ENCODE measurements at regions not wholly inside any gene's neighbourhood (a gene's known extent, or its start where the extent isn't known, plus 50 kb on each side); places are given as distances from the start of the nearest gene placed in this dataset.
"Not testable (repeated sequence)": the region's sequence is repeated elsewhere in the genome, so short reads cannot be mapped to it uniquely, and the experiment has no call there.

DNA sequence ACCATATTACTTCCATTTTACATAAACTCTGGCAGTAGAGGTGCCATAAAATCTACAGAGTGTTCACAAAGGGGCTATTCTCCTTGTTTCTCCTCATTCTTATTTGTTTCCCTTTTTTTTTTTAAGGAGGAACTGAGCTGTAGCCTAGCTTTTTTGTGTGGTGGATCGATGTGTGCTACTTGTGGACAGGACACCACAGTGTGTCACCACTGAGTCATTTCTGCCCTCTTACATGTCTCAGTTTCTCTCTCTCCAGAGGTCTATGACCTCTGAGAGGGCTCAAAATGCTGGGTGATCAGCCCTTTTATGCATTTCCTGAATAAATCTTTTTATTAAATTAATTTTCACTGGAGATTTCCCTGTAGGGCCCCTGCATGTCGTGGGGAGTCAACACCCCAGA lies 370.2 kb downstream of the ADGRD1 start:
- Histone ChIP-seq H3K27me3 (ENCODE audit: insufficient read depth, low read length) (no peaks in the 10 kb centered on the region), H3K4me2 (ENCODE audit: low read length) (no peak overlapping the region), H3K14ac (ENCODE audit: low read length) (no peak overlapping the region), H2BK5ac (ENCODE audit: low read depth, low read length, poor library complexity) (no peak overlapping the region), H3K79me1 (ENCODE audit: low read length) (no peaks in the 10 kb centered on the region), H3K4me1 (ENCODE audit: control insufficient read depth in 1 of 2, insufficient read depth in 2 of 2, low read length in 2 of 2) (no peaks in the 10 kb centered on the region), H2BK120ac (ENCODE audit: insufficient read depth, low read length, poor library complexity) (no peak overlapping the region), H2BK12ac (ENCODE audit: low read length) (no peak overlapping the region), H4K91ac (ENCODE audit: low read depth, low read length) (no peak overlapping the region), H4K12ac (ENCODE audit: low read depth, low read length) (no peak overlapping the region), H3K4ac (ENCODE audit: low read depth, low read length) (no peak overlapping the region), H3K9ac (ENCODE audit: low read length) (no peak overlapping the region), H3K27ac (ENCODE audit: low read depth, low read length) (no peak overlapping the region), H3K79me2 (ENCODE audit: control insufficient read depth, insufficient read depth, low read length, poor library complexity) (no peaks in the 10 kb centered on the region), H3K9me3 (ENCODE audit: insufficient read depth, low read depth, low read length) (peaks cover 4% of the 10 kb centered on the region), H4K8ac (ENCODE audit: low read depth, low read length) (no peak overlapping the region), H3K36me3 (ENCODE audit: control insufficient read depth in 1 of 2, insufficient read depth in 2 of 2, low read length in 2 of 2) (no peaks in the 10 kb centered on the region), H3K4me3 (ENCODE audit: low read depth, low read length) (no peak overlapping the region), H3K23ac (ENCODE audit: low read length) (no peak overlapping the region), H2AK5ac (ENCODE audit: low read length) (no peak overlapping the region), H2AFZ (ENCODE audit: insufficient read depth, low read length, poor library complexity) (no peak overlapping the region), H3K18ac (ENCODE audit: low read length) (no peak overlapping the region)
- WGBS (ENCODE audit: extremely low coverage, insufficient coverage, insufficient read length) = no CpG with 5 or more reads among the region's 2 CpGs
- DNase-seq = no peak

DNA sequence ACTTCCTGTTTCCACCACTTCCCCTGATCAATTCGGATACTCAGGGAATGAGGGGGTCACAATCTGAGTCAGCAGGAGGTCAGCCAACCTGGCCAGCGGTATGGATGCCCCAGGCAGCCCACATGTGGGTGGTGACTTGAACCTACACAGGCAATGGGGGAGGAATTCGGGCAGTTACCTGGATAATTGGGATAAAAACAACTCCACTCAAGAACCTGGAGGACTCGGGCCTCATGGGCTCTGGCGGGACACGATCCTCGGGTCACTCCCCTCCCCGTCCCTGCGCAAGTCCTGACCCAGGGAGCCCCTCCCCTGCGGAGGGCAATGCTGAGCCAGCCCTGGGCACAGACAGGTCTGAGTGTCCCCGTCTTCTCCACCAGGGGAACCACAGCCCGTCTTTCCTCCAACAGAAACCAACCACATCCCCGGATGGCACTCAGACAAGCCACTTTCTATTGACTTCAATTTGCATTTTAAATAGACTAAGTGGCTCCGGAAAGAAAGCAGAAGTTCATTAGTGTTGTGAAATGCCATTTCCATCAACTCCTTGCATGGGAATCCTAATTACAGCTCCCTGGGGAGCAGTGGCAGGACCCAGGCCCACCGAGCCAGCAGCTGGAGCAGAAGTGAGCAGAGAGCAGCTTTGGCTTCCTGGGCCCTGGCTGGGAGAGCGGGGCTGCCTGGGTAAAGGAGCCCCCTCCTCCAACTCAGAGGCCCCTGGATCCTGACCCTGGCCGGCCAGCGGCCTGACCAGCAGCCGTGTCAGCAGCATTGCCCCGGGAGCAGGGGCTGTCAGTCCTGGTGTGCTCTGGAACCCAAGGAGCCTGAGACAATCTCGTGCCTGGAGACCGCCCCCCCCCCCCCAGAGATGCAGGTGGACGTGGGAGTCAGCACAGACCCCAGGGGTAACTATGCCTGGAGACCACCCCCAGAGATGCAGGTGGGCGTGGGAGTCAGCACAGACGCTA lies 374.1 kb downstream of the ADGRD1 start:
- Histone ChIP-seq H3K4ac (ENCODE audit: low read depth, low read length) (no peak overlapping the region), H3K79me1 (ENCODE audit: low read length) (no peaks in the 10 kb centered on the region), H3K23ac (ENCODE audit: low read length) (no peak overlapping the region), H2BK120ac (ENCODE audit: insufficient read depth, low read length, poor library complexity) (no peak overlapping the region), H4K8ac (ENCODE audit: low read depth, low read length) (no peak overlapping the region), H2BK12ac (ENCODE audit: low read length) (no peak overlapping the region), H2AFZ (ENCODE audit: insufficient read depth, low read length, poor library complexity) (no peak overlapping the region), H3K9me3 (ENCODE audit: insufficient read depth, low read depth, low read length) (peaks cover 11% of the 10 kb centered on the region), H3K27ac (ENCODE audit: low read depth, low read length) (no peak overlapping the region), H4K91ac (ENCODE audit: low read depth, low read length) (no peak overlapping the region), H3K4me3 (ENCODE audit: low read depth, low read length) (no peak overlapping the region), H3K27me3 (ENCODE audit: insufficient read depth, low read length) (no peaks in the 10 kb centered on the region), H2AK5ac (ENCODE audit: low read length) (no peak overlapping the region), H4K12ac (ENCODE audit: low read depth, low read length) (no peak overlapping the region), H3K79me2 (ENCODE audit: control insufficient read depth, insufficient read depth, low read length, poor library complexity) (no peaks in the 10 kb centered on the region), H3K4me1 (ENCODE audit: control insufficient read depth in 1 of 2, insufficient read depth in 2 of 2, low read length in 2 of 2) (no peaks in the 10 kb centered on the region), H3K9ac (ENCODE audit: low read length) (no peak overlapping the region), H3K18ac (ENCODE audit: low read length) (no peak overlapping the region), H2BK5ac (ENCODE audit: low read depth, low read length, poor library complexity) (no peak overlapping the region), H3K4me2 (ENCODE audit: low read length) (no peak overlapping the region), H3K14ac (ENCODE audit: low read length) (no peak overlapping the region), H3K36me3 (ENCODE audit: control insufficient read depth in 1 of 2, insufficient read depth in 2 of 2, low read length in 2 of 2) (no peaks in the 10 kb centered on the region)
- no peak for DNase-seq
- WGBS (ENCODE audit: extremely low coverage, insufficient coverage, insufficient read length) = no CpG with 5 or more reads among the region's 25 CpGs

DNA sequence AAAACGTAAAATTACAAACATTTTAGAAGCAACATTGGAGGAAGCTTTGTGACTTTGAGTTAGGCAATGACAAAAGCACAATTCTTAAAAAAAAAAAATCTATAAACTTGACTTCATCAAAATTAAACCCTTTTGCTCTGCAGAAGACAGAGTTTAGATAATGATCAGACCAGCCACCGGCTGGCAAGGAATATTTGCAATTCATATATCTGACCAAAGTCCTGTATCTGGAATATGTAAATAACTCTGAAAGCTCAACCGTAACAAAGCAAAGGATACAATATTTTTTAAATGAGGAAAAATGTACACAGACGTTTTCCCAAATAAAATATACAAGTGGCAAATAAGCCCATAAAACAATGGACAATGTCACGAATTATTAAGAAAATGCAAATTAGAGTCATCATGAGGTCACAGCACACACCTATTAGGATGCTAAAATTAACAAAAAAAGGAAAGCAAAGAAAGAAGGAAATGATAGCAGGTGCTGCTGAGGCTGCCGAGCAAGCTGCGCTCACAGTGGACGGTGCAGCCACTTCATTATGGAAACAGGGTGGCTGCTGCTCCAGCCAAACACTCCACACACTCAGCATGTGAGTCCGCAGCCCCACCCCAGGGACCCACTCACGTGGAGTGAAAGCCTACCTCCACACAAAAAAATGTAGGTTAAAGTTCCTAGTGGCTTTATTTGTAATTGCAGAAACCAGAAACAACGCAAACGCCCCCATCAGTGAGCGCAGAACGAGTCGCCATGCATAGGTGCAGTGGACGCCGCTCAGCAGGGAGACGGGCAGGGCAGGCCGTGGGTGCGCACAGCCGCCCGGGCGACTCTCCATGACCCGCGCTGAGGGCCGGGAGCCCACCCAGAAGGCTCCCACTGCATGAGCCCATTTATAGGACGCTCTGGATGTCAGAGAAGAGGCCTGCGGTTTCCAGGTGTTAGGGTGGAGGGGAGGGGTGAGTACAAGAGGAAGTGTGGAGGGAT lies 375.4 kb downstream of the ADGRD1 start:
- H3K9ac ChIP-seq (ENCODE audit: low read length); H3K4me3 ChIP-seq (ENCODE audit: low read depth, low read length); H3K18ac ChIP-seq (ENCODE audit: low read length); DNase-seq; H4K91ac ChIP-seq (ENCODE audit: low read depth, low read length); H3K4ac ChIP-seq (ENCODE audit: low read depth, low read length); H3K79me1 ChIP-seq (ENCODE audit: low read length); H4K12ac ChIP-seq (ENCODE audit: low read depth, low read length); H2BK12ac ChIP-seq (ENCODE audit: low read length); H3K27me3 ChIP-seq (ENCODE audit: insufficient read depth, low read length); H3K14ac ChIP-seq (ENCODE audit: low read length); H2BK120ac ChIP-seq (ENCODE audit: insufficient read depth, low read length, poor library complexity); H2BK5ac ChIP-seq (ENCODE audit: low read depth, low read length, poor library complexity); H4K8ac ChIP-seq (ENCODE audit: low read depth, low read length); H2AK5ac ChIP-seq (ENCODE audit: low read length); H3K79me2 ChIP-seq (ENCODE audit: control insufficient read depth, insufficient read depth, low read length, poor library complexity); H3K36me3 ChIP-seq (ENCODE audit: control insufficient read depth in 1 of 2, insufficient read depth in 2 of 2, low read length in 2 of 2); H3K4me2 ChIP-seq (ENCODE audit: low read length); H3K4me1 ChIP-seq (ENCODE audit: control insufficient read depth in 1 of 2, insufficient read depth in 2 of 2, low read length in 2 of 2); H3K27ac ChIP-seq (ENCODE audit: low read depth, low read length); H2AFZ ChIP-seq (ENCODE audit: insufficient read depth, low read length, poor library complexity); H3K23ac ChIP-seq (ENCODE audit: low read length): not testable (repeated sequence)
- H3K9me3 ChIP-seq (ENCODE audit: insufficient read depth, low read depth, low read length) = peaks cover 11% of the 10 kb centered on the region
- no CpG with 5 or more reads among the region's 28 CpGs for WGBS (ENCODE audit: extremely low coverage, insufficient coverage, insufficient read length)

DNA sequence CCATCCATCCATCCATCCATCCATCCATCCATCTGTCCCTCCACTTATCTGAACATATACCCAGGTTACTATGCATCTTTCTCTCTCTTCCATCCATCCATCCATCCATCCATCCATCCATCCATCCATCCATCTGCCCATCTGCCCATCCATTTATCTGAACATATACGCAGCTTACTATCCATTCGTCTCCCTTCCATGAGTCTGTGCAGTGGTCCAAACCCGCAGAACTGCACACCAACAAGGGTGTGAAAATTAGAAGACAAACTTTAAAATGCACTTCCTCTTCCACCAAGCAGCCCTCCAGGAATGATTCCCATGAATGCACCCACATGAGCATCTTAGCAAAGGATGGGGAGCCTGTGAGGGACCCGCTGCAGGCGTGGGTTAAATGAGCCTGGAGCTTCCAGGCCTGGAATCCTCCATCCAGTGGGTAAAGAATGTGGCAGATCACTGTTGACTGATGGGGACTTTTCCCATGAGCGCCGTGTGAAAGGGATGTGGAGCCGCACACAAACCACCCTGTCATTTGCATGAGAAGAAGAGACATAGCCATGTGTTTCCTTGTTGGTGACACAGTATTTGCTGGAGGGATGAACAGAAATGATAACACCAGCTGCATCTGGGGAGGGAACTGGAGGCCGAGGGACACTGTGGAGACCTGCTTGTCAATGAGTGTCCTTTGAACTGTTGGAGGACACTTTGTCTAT lies 376.6 kb downstream of the ADGRD1 start:
- H3K4ac ChIP-seq (ENCODE audit: low read depth, low read length) = no peak overlapping the region
- no CpG with 5 or more reads among the region's 9 CpGs for WGBS (ENCODE audit: extremely low coverage, insufficient coverage, insufficient read length)

More for the DNA sequence above, 376.6 kb downstream of the ADGRD1 start:
- no peaks in the 10 kb centered on the region for H3K27me3 ChIP-seq (ENCODE audit: insufficient read depth, low read length)
- H3K4me3 ChIP-seq (ENCODE audit: low read depth, low read length) = no peak overlapping the region
- H3K36me3 ChIP-seq (ENCODE audit: control insufficient read depth in 1 of 2, insufficient read depth in 2 of 2, low read length in 2 of 2) = no peaks in the 10 kb centered on the region
- H3K4me1 ChIP-seq (ENCODE audit: control insufficient read depth in 1 of 2, insufficient read depth in 2 of 2, low read length in 2 of 2) = no peaks in the 10 kb centered on the region
- H3K79me2 ChIP-seq (ENCODE audit: control insufficient read depth, insufficient read depth, low read length, poor library complexity) = no peaks in the 10 kb centered on the region
- no peak overlapping the region for H3K18ac ChIP-seq (ENCODE audit: low read length)
- no peak overlapping the region for H4K12ac ChIP-seq (ENCODE audit: low read depth, low read length)
- H3K9ac ChIP-seq (ENCODE audit: low read length) = no peak overlapping the region
- H3K14ac ChIP-seq (ENCODE audit: low read length) = no peak overlapping the region
- H3K27ac ChIP-seq (ENCODE audit: low read depth, low read length) = no peak overlapping the region
- H4K91ac ChIP-seq (ENCODE audit: low read depth, low read length) = no peak overlapping the region
- no peak overlapping the region for H2AK5ac ChIP-seq (ENCODE audit: low read length)
- no peak overlapping the region for H2BK12ac ChIP-seq (ENCODE audit: low read length)
- DNase-seq = no peak
- H2BK120ac ChIP-seq (ENCODE audit: insufficient read depth, low read length, poor library complexity) = no peak overlapping the region
- no peak overlapping the region for H2BK5ac ChIP-seq (ENCODE audit: low read depth, low read length, poor library complexity)
- H3K9me3 ChIP-seq (ENCODE audit: insufficient read depth, low read depth, low read length) = peaks cover 11% of the 10 kb centered on the region
- H3K23ac ChIP-seq (ENCODE audit: low read length) = no peak overlapping the region
- H4K8ac ChIP-seq (ENCODE audit: low read depth, low read length) = no peak overlapping the region
- no peaks in the 10 kb centered on the region for H3K79me1 ChIP-seq (ENCODE audit: low read length)
- no peak overlapping the region for H3K4me2 ChIP-seq (ENCODE audit: low read length)
- no peak overlapping the region for H2AFZ ChIP-seq (ENCODE audit: insufficient read depth, low read length, poor library complexity)

All from trophoblast cell (in vitro differentiated cells and primary cell).